ENCODE measurements at regions not wholly inside any gene's neighbourhood (a gene's known extent, or its start where the extent isn't known, plus 50 kb on each side); places are given as distances from the start of the nearest gene placed in this dataset.

DNA sequence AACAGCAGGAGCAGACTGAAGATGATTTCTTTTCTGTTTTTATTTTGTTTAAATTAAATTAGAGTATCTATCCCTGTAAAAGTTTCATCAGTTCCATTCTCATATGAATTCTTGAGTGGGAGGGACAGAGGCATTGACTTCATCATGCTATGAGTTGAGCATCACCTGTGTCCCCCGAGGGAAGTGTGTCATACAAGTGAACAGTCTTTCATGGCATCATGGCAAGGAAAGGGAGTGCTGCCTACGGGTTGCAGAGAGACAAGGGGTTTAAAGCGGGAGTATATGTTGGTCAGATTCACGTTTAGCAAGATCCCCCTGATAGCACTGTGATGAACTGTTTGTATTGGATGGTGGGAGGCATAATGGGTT, 52.7 kb upstream of the HIF1A start:
- TF ChIP-seq, protein P1, sequence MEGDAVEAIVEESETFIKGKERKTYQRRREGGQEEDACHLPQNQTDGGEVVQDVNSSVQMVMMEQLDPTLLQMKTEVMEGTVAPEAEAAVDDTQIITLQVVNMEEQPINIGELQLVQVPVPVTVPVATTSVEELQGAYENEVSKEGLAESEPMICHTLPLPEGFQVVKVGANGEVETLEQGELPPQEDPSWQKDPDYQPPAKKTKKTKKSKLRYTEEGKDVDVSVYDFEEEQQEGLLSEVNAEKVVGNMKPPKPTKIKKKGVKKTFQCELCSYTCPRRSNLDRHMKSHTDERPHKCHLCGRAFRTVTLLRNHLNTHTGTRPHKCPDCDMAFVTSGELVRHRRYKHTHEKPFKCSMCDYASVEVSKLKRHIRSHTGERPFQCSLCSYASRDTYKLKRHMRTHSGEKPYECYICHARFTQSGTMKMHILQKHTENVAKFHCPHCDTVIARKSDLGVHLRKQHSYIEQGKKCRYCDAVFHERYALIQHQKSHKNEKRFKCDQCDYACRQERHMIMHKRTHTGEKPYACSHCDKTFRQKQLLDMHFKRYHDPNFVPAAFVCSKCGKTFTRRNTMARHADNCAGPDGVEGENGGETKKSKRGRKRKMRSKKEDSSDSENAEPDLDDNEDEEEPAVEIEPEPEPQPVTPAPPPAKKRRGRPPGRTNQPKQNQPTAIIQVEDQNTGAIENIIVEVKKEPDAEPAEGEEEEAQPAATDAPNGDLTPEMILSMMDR (IDR thresholded peaks at IDR 0.05; ENCODE audit: low read depth, low read length): no peak
- TF ChIP-seq EZH2phosphoT487 (IDR thresholded peaks at IDR 0.05; ENCODE audit: low read depth): no peak
